ENCODE measurements at regions not wholly inside any gene's neighbourhood (a gene's known extent, or its start where the extent isn't known, plus 50 kb on each side); places are given as distances from the start of the nearest gene placed in this dataset.

DNA sequence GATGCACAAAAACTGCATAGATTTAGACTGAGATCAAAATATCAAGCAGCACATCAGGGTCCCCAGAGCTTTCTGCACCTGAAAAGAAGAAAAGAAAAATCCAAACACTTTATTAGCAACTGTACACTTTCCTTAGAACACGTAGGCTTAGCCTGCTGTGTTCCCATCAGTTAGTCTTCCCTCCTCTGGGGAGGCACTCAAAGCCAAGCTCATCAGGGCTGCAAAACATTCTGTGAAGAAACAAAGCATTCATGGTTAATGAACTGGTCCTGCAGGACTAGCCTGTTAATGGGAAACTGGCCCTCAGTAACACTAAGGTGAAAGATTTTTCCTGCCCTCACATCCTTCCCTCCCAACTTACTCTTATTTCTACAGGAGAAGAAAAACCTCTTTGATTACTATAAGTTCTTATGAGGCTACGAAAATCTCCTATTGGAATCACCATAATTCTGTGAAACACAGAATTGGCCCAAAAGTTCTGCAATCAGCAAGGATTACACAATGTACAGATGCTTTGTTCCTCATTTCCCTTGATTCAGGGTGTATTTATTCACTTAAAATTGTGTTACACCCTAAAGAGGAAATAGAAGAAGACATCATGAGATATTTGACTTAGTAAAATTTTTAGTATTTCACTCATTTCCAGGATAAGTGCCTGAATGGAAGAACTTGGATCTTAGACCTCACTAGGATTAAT lies 901.0 kb upstream of the MAP3K7 start:
- no peak for DNase-seq

DNA sequence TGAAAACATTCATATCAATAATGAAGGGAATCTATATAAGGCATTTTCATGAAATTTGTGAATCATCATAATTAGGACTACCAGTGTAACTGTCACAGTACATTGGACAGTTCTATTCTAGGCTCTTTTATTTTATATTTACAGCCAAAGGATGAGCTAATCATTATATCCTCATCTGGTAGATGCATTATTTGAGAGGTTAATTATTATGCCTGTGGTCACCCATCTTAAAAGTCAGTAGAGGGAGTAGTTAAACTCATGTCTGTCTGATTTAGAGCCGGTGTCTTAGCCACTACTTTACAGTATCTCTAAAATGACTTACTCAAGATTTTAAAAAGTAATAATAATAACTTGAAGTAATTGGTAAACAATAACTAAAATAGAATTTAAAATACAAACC lies 899.3 kb upstream of the MAP3K7 start:
- DNase-seq, result no peak

DNA sequence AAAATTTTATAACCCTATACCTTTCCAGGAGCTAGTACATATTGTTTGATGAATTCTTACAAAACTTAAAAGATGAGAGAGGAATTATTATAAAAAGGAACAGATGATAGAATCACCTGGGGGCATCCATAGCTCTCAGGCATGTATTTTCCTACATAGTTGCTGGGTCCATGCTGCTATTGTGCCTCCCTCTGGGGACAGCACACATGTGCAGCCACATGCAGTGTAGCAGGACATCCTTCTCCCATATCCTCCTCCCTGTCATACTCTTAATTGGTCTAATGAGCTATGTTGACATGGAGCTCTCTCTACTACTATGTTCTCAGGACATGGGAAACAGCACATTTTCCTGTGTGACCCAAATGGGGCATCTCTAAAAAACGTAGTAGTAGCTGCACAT lies 898.2 kb upstream of the MAP3K7 start:
- DNase-seq, result no peak

DNA sequence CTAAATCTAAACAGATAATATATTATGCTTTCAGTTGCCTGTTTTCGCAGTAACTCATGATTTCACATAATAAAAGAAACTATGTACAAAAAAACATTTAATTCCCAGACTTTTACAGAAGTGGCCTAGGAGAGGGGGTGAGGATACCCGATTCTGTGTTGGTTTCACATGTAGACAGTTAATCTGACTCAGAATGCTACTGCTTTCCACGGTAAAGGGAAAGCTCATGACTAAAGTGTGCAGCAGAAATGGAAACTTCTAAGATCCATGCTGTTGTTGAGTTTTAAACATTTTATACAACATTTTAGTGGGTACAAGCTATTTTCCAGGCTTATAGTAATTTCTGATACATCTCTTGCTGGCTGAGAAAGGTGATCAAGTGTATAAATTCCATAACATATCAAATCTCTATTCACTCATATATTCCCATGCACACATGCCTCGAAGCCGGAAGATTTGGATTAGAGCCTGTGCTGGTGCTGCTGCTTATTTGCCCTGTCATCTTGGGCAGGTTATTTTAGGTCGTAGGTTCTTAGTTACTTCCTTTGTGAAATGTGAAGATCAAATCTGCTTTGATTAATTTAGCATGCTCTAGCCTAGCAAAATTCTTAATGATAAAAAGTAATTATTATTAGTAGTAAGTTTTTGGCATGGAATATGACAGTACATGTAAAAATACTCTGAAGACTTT lies 896.7 kb upstream of the MAP3K7 start:
- DNase-seq, result no peak

DNA sequence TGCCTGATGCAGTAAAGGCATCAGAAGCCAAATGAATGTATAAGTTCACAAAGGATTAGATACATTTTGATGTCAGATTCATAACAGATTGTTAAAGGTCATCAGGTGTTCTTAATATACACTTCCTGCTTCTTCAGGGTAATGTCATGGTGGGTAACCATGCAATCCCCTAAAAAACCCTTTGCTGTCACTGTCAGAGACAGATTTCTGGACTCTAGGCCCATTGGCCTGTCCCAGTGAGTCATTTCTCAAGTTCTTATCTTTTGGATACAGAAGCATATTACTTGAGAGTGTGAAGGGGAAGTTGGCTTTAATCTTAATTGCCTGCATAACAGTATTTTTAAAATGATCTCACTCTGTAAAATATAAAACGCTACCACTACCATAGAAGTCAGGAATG lies 895.6 kb upstream of the MAP3K7 start:
- no peak for DNase-seq

- no peak for DNase-seq
Observed at GRCh38 chr6:91480402-91480801, 893.5 kb upstream of the MAP3K7 start.

GRCh38 chr6:91477688-91478087 lies 890.8 kb upstream of the MAP3K7 start:
- DNase-seq, result no peak

DNA sequence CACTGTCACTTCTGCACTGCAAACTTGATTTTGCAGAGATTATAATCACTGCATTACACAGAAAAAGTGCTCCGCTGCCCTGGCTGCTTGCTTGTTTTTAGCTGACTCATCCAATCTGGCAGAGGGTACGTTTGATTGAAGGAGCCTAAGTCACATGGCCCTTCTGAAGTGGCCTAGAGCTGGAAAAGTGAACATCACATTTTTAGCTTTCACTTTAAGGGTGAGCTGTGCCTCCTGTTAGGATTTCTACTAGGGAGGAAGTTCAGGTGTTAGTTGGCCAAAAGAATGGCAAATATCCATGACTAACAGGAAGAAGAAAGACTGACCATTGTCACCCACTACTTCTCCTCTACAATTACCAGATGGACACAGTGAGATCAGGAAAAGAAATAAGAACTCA lies 889.1 kb upstream of the MAP3K7 start:
- DNase-seq, result no peak

DNA sequence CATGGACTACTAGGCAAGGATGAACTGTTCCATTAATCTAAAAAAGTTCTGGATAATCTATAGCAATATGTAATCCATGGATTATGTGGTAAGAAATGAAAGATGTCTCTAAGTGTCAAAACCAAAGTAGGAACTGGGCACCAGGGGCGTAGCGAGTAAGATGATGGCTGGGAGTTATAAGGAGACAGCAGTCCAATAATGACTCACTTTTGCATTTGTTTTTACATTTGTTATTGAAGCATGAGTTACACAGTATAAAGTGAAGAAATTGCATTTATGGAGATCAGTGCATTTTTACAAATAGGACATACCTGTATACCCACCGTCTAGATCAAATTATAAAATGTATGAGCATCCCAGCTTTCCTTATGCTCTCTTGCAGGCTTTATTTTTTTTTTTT lies 878.5 kb upstream of the MAP3K7 start:
- no peak for DNase-seq

- no peak for DNase-seq
Observed at GRCh38 chr6:91464718-91465117, 877.8 kb upstream of the MAP3K7 start.

DNA sequence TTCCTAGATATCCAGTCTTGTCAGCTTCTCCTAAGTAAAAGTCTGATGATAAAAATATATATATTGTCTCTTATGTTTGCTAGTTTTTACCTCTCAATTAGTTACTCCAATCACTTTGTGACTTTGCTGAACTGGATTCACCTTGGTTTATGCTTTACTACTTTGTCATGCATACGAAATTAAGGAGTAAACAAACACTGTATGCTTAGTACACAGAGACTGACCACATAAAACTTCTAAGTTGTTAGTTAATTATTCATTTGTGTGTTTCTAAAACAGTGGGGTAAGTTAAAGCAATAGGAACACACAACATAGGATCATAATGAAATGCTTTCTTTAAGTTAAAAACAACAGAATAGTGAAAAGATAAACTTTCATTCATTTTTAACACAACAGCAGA lies 877.3 kb upstream of the MAP3K7 start:
- no peak for DNase-seq

GRCh38 chr6:91462241-91462640 lies 875.4 kb upstream of the MAP3K7 start:
- no peak for DNase-seq

- no peak for DNase-seq
Observed at GRCh38 chr6:91453224-91453878, 866.5 kb upstream of the MAP3K7 start.

GRCh38 chr6:91449539-91449938 lies 862.7 kb upstream of the MAP3K7 start:
- no peak for DNase-seq

GRCh38 chr6:91447530-91448254 lies 860.8 kb upstream of the MAP3K7 start:
- DNase-seq, result no peak

DNA sequence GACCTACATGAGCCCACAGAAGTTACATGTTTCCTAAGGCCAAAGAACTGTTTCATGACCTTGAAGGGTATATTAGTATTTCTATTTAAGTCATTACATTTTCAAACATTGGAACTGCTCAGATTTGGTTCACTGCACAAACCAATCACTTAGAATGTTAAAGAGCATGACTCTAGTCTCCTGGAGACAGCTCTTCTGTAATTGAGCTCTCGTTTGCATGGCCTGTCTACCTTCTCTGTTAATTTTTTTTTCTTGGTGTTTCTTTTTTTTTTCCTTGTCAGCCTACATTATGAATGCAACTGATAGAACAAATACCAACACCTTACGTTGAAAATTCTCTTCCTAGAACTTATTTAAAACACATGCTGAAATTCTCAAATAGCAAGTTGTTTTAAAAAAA lies 860.2 kb upstream of the MAP3K7 start:
- no peak for DNase-seq

GRCh38 chr6:91443405-91443804 lies 856.5 kb upstream of the MAP3K7 start:
- DNase-seq, result no peak

GRCh38 chr6:91442342-91442741 lies 855.5 kb upstream of the MAP3K7 start:
- no peak for DNase-seq

GRCh38 chr6:91438570-91438969 lies 851.7 kb upstream of the MAP3K7 start:
- DNase-seq, result no peak

- DNase-seq, result no peak
Observed at GRCh38 chr6:91437315-91437729, 850.5 kb upstream of the MAP3K7 start.

DNA sequence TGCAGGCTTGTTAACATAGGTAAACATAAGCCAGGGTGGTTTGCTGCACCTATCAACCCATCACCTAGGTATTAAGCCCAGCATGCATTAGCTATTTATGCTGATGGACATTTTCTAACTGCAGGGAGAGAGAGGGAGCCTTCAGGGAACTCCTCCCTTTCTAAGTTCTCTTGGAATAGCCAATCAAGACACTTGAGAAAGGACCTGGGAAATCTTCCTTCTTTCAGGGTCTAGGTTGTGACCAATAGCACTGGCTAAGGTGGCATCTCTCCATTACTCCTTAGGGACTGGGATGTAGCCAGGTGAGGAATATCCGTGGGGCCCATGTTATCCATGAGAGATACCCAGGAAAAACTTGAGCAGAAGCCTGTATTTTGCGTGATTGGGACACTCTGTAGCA lies 849.6 kb upstream of the MAP3K7 start:
- no peak for DNase-seq

- no peak for DNase-seq
Observed at GRCh38 chr6:91435630-91436029, 848.8 kb upstream of the MAP3K7 start.

DNA sequence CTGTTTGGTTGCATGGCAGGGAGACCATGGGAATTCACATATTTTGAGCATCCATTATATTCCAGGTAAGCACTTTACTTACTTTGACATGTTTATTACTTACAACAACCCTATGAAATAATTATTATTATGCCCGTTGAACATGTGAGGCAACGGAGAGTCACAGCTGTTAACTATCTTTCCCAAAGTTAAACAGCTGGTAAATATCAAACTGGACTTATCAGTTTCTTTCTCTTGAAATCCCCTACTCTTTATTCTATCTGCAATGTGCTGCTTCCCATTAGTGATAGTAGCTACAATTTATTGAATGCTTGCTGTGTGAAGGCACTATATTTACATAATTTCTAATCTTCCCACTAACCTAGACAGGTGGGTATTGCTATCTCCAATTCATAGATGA lies 847.7 kb upstream of the MAP3K7 start:
- DNase-seq, result no peak

Data from NCI-H774 (cell line).